ENCODE measurements at regions not wholly inside any gene's neighbourhood (a gene's known extent, or its start where the extent isn't known, plus 50 kb on each side); places are given as distances from the start of the nearest gene placed in this dataset.

DNA sequence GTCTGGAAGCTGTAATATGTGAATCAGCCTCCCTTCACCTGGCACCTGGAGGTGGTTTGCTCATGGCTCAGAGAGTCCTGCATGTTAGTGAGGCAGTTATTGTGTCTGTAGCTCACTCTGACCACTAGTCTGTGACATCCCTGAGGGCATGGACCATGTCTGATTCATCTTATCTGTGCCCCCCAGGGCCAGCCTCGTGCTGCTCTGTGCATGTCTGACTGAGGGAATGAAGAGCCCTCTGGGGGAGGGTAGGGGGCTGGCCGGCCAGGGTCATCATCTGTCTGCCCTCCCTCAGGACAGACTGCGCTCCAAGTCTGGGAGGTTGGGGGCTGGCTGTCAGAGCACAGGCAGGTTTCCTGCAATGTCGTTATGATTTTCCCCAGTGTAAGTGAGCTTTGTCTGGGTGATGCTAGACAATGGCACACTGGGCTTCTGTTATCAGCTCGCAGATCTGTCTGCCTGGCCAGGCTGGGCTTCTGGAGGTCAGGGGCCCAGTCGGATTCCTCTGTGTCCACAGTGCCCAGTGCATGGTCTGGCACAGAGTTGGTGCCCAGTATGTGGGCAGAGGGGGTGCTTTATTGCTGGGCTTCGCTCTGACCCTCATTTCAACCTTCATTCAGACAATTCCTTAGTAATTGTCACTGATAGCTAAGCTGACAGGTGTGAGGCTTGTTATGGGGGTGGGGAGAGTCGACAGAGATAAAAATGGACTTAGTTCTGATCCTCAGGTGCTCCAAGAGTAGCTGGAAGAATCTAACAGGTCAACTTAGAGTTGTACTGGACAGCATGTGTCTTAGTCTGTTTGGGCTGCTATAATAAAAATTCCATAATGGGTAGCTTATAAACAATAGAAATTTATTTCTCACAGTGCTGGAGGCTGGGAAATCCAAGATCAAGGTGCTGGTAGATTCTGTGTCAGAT is 85.7 kb upstream of the SHB start:
- TF ChIP-seq, protein P1, sequence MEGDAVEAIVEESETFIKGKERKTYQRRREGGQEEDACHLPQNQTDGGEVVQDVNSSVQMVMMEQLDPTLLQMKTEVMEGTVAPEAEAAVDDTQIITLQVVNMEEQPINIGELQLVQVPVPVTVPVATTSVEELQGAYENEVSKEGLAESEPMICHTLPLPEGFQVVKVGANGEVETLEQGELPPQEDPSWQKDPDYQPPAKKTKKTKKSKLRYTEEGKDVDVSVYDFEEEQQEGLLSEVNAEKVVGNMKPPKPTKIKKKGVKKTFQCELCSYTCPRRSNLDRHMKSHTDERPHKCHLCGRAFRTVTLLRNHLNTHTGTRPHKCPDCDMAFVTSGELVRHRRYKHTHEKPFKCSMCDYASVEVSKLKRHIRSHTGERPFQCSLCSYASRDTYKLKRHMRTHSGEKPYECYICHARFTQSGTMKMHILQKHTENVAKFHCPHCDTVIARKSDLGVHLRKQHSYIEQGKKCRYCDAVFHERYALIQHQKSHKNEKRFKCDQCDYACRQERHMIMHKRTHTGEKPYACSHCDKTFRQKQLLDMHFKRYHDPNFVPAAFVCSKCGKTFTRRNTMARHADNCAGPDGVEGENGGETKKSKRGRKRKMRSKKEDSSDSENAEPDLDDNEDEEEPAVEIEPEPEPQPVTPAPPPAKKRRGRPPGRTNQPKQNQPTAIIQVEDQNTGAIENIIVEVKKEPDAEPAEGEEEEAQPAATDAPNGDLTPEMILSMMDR (IDR thresholded peaks at IDR 0.05; ENCODE audit: low read depth, low read length) = no peak
- TF ChIP-seq EZH2phosphoT487 (IDR thresholded peaks at IDR 0.05; ENCODE audit: low read depth) = no peak

Measured in OCI-LY3 (cell line).